Neural cell (in vitro differentiated cells): ENCODE measurements at regions not wholly inside any gene's neighbourhood (a gene's known extent, or its start where the extent isn't known, plus 50 kb on each side); places are given as distances from the start of the nearest gene placed in this dataset.

Experiments used
- H2AFZ ChIP-seq: fragments of 200-600, 300-800 bp; sonication (generic), shearing (Covaris generic); 2 replicates; pipeline ENCODE4 v1.6.0; 2014; ENCODE audit warnings: low read depth, mild to moderate bottlenecking, antibody characterized with exemption, low read length, moderate library complexity
- H3F3A ChIP-seq: fragments of 200-600 bp; shearing (Covaris generic); 2 replicates; pipeline ENCODE4 v1.6.1; 2016; ENCODE audit warnings: mild to moderate bottlenecking, moderate library complexity, mixed read lengths, antibody characterized with exemption, low read length; ENCODE audit not compliant: insufficient read depth, poor library complexity, severe bottlenecking
- H3K27ac ChIP-seq: fragments of 200-600, 300-800 bp; sonication (generic), shearing (Covaris generic); 2 replicates; pipeline ENCODE4 v1.5.1; 2014; ENCODE audit warnings: mild to moderate bottlenecking, low read length, moderate library complexity
- H3K27me3 ChIP-seq: fragments of 300-800, 200-600 bp; sonication (generic), shearing (Covaris generic); 2 replicates; pipeline ENCODE4 v1.6.0; 2014; ENCODE audit warnings: mild to moderate bottlenecking, low read depth, low read length, moderate library complexity; ENCODE audit not compliant: insufficient read depth
- H3K36me3 ChIP-seq: fragments of 300-800, 200-600 bp; sonication (generic), shearing (Covaris generic); 2 replicates; pipeline ENCODE4 v1.5.1; 2014; ENCODE audit warnings: mild to moderate bottlenecking, antibody characterized with exemption, low read length, moderate library complexity; ENCODE audit not compliant: insufficient read depth
- H3K4me2 ChIP-seq: fragments of 300-800, 200-600 bp; sonication (generic), shearing (Covaris generic); 2 replicates; pipeline ENCODE4 v1.6.0; 2014; ENCODE audit warnings: mild to moderate bottlenecking, low read length
- H3K4me3 ChIP-seq: fragments of 300-800, 200-600 bp; sonication (generic), shearing (Covaris generic); 2 replicates; pipeline ENCODE4 v1.5.1; 2014; ENCODE audit warnings: mild to moderate bottlenecking, low read length, moderate library complexity
- H3K79me2 ChIP-seq: fragments of 200-600 bp; shearing (Covaris generic); replicated peaks from 2 replicates; pipeline ENCODE4 v1.6.0; 2014; ENCODE audit warnings: mild to moderate bottlenecking, low read length, moderate library complexity; ENCODE audit not compliant: insufficient read depth
- H3K9ac ChIP-seq: fragments of 300-800, 200-600 bp; sonication (generic), shearing (Covaris generic); 2 replicates; pipeline ENCODE4 v1.6.1; 2016; ENCODE audit warnings: mild to moderate bottlenecking, low read length, mixed read lengths
- H3K9me2 ChIP-seq: fragments of 200-600 bp; shearing (Covaris generic); 2 replicates; pipeline ENCODE4 v1.6.1; 2016; ENCODE audit warnings: mild to moderate bottlenecking, low read length, mixed read lengths; ENCODE audit not compliant: insufficient read depth
- H3K9me3 ChIP-seq: fragments of 200-600, 300-800 bp; sonication (generic), shearing (Covaris generic); 2 replicates; pipeline ENCODE4 v1.6.1; 2016; ENCODE audit warnings: mild to moderate bottlenecking, mixed run types, low read length, moderate library complexity, mixed read lengths
- H4K20me1 ChIP-seq: fragments of 200-600 bp; shearing (Covaris generic); 2 replicates; pipeline ENCODE4 v1.6.1; 2016; ENCODE audit warnings: mild to moderate bottlenecking, mixed run types; ENCODE audit not compliant: insufficient read depth
- CTCF ChIP-seq: fragments of 450-650 bp; IDR thresholded peaks from 2 replicates; pipeline ENCODE4 v1.5.1; 2014; ENCODE audit warnings: antibody characterized with exemption, mild to moderate bottlenecking, moderate library complexity; ENCODE audit not compliant: poor library complexity, severe bottlenecking
- EP300 ChIP-seq: fragments of 450-650 bp; conservative IDR thresholded peaks from 2 replicates; pipeline ENCODE4 v1.6.1; 2014; ENCODE audit warnings: antibody characterized with exemption, mild to moderate bottlenecking, moderate library complexity; ENCODE audit not compliant: poor library complexity, severe bottlenecking
- EZH2 ChIP-seq: fragments of 200-600, 300-800 bp; shearing (Covaris generic), sonication (generic); IDR thresholded peaks from 2 replicates; pipeline ENCODE4 v1.6.1; 2014; ENCODE audit warnings: antibody characterized with exemption, low read length, borderline replicate concordance, mild to moderate bottlenecking; ENCODE audit not compliant: insufficient read depth, poor library complexity, severe bottlenecking
- MXI1 ChIP-seq: fragments of 450-650 bp; conservative IDR thresholded peaks from 2 replicates; pipeline ENCODE4 v1.6.1; 2014; ENCODE audit warnings: antibody characterized with exemption, mild to moderate bottlenecking; ENCODE audit not compliant: poor library complexity, severe bottlenecking
- POLR2AphosphoS5 ChIP-seq: IDR thresholded peaks from 2 replicates; pipeline ENCODE4 v1.6.1; 2012
- RAD21 ChIP-seq: fragments of 450-650 bp; conservative IDR thresholded peaks from 2 replicates; pipeline ENCODE4 v1.6.1; 2014; ENCODE audit warnings: antibody characterized with exemption, mild to moderate bottlenecking, moderate library complexity
- REST ChIP-seq: IDR thresholded peaks from 2 replicates; pipeline ENCODE4 v1.6.1; 2012; ENCODE audit warnings: borderline replicate concordance
- SMC3 ChIP-seq: fragments of 450-650 bp; conservative IDR thresholded peaks from 2 replicates; pipeline ENCODE4 v1.6.1; 2014; ENCODE audit warnings: antibody characterized with exemption, mild to moderate bottlenecking, moderate library complexity; ENCODE audit not compliant: poor library complexity
- TAF1 ChIP-seq: IDR thresholded peaks from 2 replicates; pipeline ENCODE4 v1.6.1; 2012; ENCODE audit warnings: low read depth

GRCh38 chr13:26980099-26981031 is 191.2 kb downstream of the USP12 start:
- no peak overlapping the region for H3K27ac ChIP-seq
- H3K79me2 ChIP-seq = no peaks in the 10 kb centered on the region
- TF ChIP-seq MXI1 (no peak), SMC3 (no peak), TAF1 (no peak), REST (no peak), POLR2AphosphoS5 (no peak), EZH2 (no peak), RAD21 (no peak), CTCF (no peak), EP300 (no peak)
- H3K27me3 ChIP-seq = no peaks in the 10 kb centered on the region
- no peaks in the 10 kb centered on the region for H3K9me2 ChIP-seq
- no peak overlapping the region for H3K9ac ChIP-seq
- H3F3A ChIP-seq = no peaks in the 10 kb centered on the region
- H2AFZ ChIP-seq = no peak overlapping the region
- no peaks in the 10 kb centered on the region for H3K36me3 ChIP-seq
- H3K4me2 ChIP-seq = no peak overlapping the region
- no peaks in the 10 kb centered on the region for H4K20me1 ChIP-seq
- no peak overlapping the region for H3K4me3 ChIP-seq
- H3K9me3 ChIP-seq = no peaks in the 10 kb centered on the region

GRCh38 chr13:26979334-26979733 is 192.3 kb downstream of the USP12 start:
- H3K9ac ChIP-seq = no peak overlapping the region
- no peak overlapping the region for H2AFZ ChIP-seq
- H3K36me3 ChIP-seq = no peaks in the 10 kb centered on the region
- H3F3A ChIP-seq = no peaks in the 10 kb centered on the region
- no peak for TF ChIP-seq RAD21
- TF ChIP-seq EP300 = no peak
- TF ChIP-seq CTCF = no peak
- no peak for TF ChIP-seq REST
- TF ChIP-seq TAF1 = no peak
- no peak for TF ChIP-seq POLR2AphosphoS5
- TF ChIP-seq SMC3 = no peak
- no peak for TF ChIP-seq MXI1
- TF ChIP-seq EZH2 = no peak
- no peaks in the 10 kb centered on the region for H3K27me3 ChIP-seq
- H4K20me1 ChIP-seq = no peaks in the 10 kb centered on the region
- no peak overlapping the region for H3K27ac ChIP-seq
- no peak overlapping the region for H3K4me3 ChIP-seq
- no peaks in the 10 kb centered on the region for H3K9me2 ChIP-seq
- H3K4me2 ChIP-seq = no peak overlapping the region
- no peaks in the 10 kb centered on the region for H3K79me2 ChIP-seq
- H3K9me3 ChIP-seq = no peaks in the 10 kb centered on the region
